ENCODE measurements at regions not wholly inside any gene's neighbourhood (a gene's known extent, or its start where the extent isn't known, plus 50 kb on each side); places are given as distances from the start of the nearest gene placed in this dataset.

GRCh38 chr12:90062799-90063198, 354.2 kb upstream of the ATP2B1 start:
- H3K4me3 ChIP-seq (ENCODE audit: control insufficient read depth, low read depth, low read length), result no peak overlapping the region
- TF ChIP-seq, protein P1, sequence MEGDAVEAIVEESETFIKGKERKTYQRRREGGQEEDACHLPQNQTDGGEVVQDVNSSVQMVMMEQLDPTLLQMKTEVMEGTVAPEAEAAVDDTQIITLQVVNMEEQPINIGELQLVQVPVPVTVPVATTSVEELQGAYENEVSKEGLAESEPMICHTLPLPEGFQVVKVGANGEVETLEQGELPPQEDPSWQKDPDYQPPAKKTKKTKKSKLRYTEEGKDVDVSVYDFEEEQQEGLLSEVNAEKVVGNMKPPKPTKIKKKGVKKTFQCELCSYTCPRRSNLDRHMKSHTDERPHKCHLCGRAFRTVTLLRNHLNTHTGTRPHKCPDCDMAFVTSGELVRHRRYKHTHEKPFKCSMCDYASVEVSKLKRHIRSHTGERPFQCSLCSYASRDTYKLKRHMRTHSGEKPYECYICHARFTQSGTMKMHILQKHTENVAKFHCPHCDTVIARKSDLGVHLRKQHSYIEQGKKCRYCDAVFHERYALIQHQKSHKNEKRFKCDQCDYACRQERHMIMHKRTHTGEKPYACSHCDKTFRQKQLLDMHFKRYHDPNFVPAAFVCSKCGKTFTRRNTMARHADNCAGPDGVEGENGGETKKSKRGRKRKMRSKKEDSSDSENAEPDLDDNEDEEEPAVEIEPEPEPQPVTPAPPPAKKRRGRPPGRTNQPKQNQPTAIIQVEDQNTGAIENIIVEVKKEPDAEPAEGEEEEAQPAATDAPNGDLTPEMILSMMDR (conservative IDR thresholded peaks at IDR 0.05; ENCODE audit: control insufficient read depth, insufficient read depth, low read depth, low read length), result no peak
- DNase-seq (ENCODE audit: low read depth), result peak; percentile 12

DNA sequence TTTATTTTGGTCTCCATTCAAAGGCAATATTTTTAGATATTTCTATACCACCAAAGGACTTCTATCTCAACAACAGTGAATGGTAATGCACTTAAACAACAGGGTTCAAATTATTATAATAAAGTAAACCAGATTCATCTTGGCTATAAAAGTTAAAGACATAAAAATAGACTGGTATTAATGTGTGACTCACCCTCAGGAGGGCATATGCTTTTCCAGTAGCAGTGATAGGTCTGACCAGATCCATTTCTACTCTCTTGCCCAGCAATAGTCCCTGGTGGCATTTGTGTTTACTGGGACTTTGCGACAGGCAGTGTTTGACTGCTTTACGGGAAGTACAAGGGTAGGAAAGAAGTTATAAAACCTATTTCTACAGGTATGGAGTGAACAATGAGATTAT, 353.2 kb upstream of the ATP2B1 start:
- TF ChIP-seq, protein P1 (conservative IDR thresholded peaks at IDR 0.05; ENCODE audit: control insufficient read depth, insufficient read depth, low read depth, low read length), result no peak
- no peak for DNase-seq (ENCODE audit: low read depth)
- no peak overlapping the region for H3K4me3 ChIP-seq (ENCODE audit: control insufficient read depth, low read depth, low read length)

DNA sequence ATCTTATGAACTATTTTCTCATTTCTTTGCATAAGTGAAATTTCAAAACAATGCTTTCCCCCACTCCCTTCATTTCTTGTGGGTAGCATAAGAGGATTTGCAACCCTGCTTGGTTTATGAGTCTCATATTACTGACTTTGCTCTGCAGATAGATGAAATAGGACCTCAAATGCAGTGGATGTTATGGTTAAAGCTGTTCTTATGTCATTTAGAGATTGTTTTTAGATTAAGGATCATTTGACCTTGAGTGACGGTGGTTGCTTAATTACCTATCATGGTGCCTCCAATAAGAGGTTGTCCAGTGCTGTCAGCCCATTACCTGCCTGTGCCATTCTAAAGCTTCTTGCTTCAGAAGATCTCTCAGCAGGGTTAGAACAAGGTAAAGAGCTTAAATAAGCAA, 351.4 kb upstream of the ATP2B1 start:
- H3K4me3 ChIP-seq (ENCODE audit: control insufficient read depth, low read depth, low read length), result no peak overlapping the region
- DNase-seq (ENCODE audit: low read depth), result no peak
- TF ChIP-seq, protein P1 (conservative IDR thresholded peaks at IDR 0.05; ENCODE audit: control insufficient read depth, insufficient read depth, low read depth, low read length), result no peak

GRCh38 chr12:90058704-90059103, 350.1 kb upstream of the ATP2B1 start:
- TF ChIP-seq, protein P1 (conservative IDR thresholded peaks at IDR 0.05; ENCODE audit: control insufficient read depth, insufficient read depth, low read depth, low read length), result no peak
- H3K4me3 ChIP-seq (ENCODE audit: control insufficient read depth, low read depth, low read length), result no peak overlapping the region
- peak; percentile 83 for DNase-seq (ENCODE audit: low read depth)

GRCh38 chr12:90055071-90055470, 346.4 kb upstream of the ATP2B1 start:
- DNase-seq (ENCODE audit: low read depth), result peak; percentile 22
- TF ChIP-seq, protein P1 (conservative IDR thresholded peaks at IDR 0.05; ENCODE audit: control insufficient read depth, insufficient read depth, low read depth, low read length), result no peak
- H3K4me3 ChIP-seq (ENCODE audit: control insufficient read depth, low read depth, low read length), result no peak overlapping the region

GRCh38 chr12:90048918-90049317, 340.3 kb upstream of the ATP2B1 start:
- no peak for DNase-seq (ENCODE audit: low read depth)
- H3K4me3 ChIP-seq (ENCODE audit: control insufficient read depth, low read depth, low read length), result no peak overlapping the region
- TF ChIP-seq, protein P1 (conservative IDR thresholded peaks at IDR 0.05; ENCODE audit: control insufficient read depth, insufficient read depth, low read depth, low read length), result no peak

DNA sequence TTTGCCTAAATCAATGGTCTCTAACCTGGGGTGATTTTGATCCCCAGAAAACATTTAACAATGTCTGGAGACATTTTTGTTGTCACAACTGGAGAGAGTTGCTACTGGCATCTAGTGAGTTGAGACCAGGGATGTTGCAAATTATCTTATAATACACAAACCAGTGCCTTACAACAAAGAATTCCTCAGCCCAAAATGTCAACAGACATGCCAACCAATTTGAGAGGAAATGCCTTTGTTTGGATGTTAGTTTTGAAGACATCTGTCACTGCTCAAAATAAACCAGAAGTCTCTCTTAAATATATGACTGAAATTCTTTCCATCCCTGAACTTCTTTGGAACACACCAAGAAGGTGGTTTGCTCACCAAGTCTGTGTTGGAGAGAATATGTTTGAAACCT, 336.9 kb upstream of the ATP2B1 start:
- no peak overlapping the region for H3K4me3 ChIP-seq (ENCODE audit: control insufficient read depth, low read depth, low read length)
- DNase-seq (ENCODE audit: low read depth), result no peak
- TF ChIP-seq, protein P1 (conservative IDR thresholded peaks at IDR 0.05; ENCODE audit: control insufficient read depth, insufficient read depth, low read depth, low read length), result no peak

All from fibroblast of mammary gland (primary cell).